ACC112 (cell line): ENCODE measurements at regions not wholly inside any gene's neighbourhood (a gene's known extent, or its start where the extent isn't known, plus 50 kb on each side); places are given as distances from the start of the nearest gene placed in this dataset.

Experiments
- H2AFZ ChIP-seq: fragments of 200-600 bp; sonication (generic); one replicate; pipeline ENCODE4 v1.6.0; 2017; ENCODE audit warnings: antibody characterized with exemption, low read length; ENCODE audit not compliant: unreplicated experiment
- H3K27ac ChIP-seq: fragments of 200-600 bp; sonication (generic); 2 replicates; pipeline ENCODE4 v1.5.1; 2014; ENCODE audit warnings: low read depth, mild to moderate bottlenecking, antibody characterized with exemption, low read length, moderate library complexity
- H3K27me3 ChIP-seq: fragments of 200-600 bp; sonication (generic); 2 replicates; pipeline ENCODE4 v1.6.1; 2014; ENCODE audit warnings: mild to moderate bottlenecking, antibody characterized with exemption, low read length, moderate library complexity, mixed read lengths; ENCODE audit not compliant: insufficient read depth
- H3K36me3 ChIP-seq: fragments of 200-600 bp; sonication (generic); 2 replicates; pipeline ENCODE4 v1.6.1; 2016; ENCODE audit warnings: mild to moderate bottlenecking, antibody characterized with exemption, low read length, moderate library complexity, mixed read lengths; ENCODE audit not compliant: insufficient read depth
- H3K4me1 ChIP-seq: fragments of 200-600 bp; sonication (generic); one replicate; pipeline ENCODE4 v1.6.1; 2016; ENCODE audit warnings: low read length, mixed read lengths; ENCODE audit not compliant: insufficient read depth, unreplicated experiment, control insufficient read depth
- H3K4me3 ChIP-seq: fragments of 200-600 bp; sonication (generic); 2 replicates; pipeline ENCODE4 v1.5.1; 2014; ENCODE audit warnings: mild to moderate bottlenecking, low read depth, low read length
- H3K79me2 ChIP-seq: fragments of 200-600 bp; sonication (generic); one replicate; pipeline ENCODE4 v1.6.0; 2016; ENCODE audit warnings: low read length; ENCODE audit not compliant: control insufficient read depth, unreplicated experiment, insufficient read depth

DNA sequence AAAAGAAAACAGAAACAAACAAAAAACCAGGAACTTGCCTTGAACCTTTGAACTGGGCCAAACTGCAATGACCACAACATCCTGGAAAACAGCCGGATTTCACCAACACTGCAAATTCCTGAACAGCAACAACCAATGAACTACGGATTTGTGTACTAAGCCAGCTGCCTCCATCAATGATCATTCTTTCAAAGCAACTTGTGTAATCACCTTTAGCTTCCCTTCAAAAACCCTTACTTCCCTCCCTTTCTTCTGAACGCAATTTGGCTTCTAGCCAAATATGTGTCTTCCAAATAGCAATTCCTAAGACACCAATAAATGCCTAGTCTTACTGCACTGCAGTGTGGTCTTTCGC, 98.5 kb upstream of the FAM47C start:
- Histone ChIP-seq H3K36me3 (no peaks in the 10 kb centered on the region), H3K27ac (no peak overlapping the region), H3K4me1 (no peaks in the 10 kb centered on the region), H3K27me3 (no peaks in the 10 kb centered on the region), H3K79me2 (no peaks in the 10 kb centered on the region), H2AFZ (no peak overlapping the region), H3K4me3 (no peak overlapping the region)

DNA sequence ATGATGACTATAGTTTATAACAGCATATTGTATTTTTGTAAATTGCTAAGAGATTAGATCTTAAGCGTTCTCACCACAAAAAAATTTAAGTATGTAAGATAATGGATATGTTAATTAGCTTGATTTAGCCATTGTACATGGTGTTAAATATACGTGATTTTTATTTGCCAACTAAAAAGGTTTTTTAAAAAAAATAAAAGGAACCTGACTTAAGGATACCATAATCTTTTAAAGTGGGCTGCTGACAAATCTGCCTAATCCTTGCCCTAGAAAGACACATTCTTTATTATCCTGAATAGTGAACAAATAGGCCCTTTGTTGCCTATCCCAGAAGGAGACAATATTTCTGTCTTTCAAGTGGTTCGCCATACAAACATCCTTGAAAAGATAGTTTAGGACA, 94.6 kb upstream of the FAM47C start:
- H2AFZ ChIP-seq: no peak overlapping the region
- no peak overlapping the region for H3K27ac ChIP-seq
- no peak overlapping the region for H3K4me3 ChIP-seq

DNA sequence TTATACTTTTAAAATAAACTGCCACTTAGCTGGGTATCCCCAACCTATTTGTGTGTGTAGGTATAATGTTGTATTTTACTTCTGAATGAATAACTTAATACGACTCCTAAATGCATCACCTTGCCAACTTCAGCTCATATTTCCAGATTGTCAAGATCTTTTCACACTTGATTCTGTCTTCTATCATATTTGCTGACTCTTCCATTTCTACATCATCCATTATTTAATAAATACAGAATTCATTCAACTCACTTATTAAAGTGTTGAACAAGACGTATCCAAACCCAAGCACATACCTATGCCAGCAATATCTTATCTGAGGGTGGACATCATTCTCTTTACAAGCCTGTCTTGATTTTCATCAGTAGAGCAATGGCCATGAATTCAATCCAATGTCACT, 91.2 kb upstream of the FAM47C start:
- Histone ChIP-seq H2AFZ (no peak overlapping the region), H3K4me3 (no peak overlapping the region), H3K4me1 (no peaks in the 10 kb centered on the region), H3K79me2 (no peaks in the 10 kb centered on the region), H3K27me3 (no peaks in the 10 kb centered on the region), H3K27ac (no peak overlapping the region), H3K36me3 (no peaks in the 10 kb centered on the region)

More for the DNA sequence above, 94.6 kb upstream of the FAM47C start:
- H3K27me3 ChIP-seq: no peaks in the 10 kb centered on the region
- H3K36me3 ChIP-seq: no peaks in the 10 kb centered on the region
- no peaks in the 10 kb centered on the region for H3K4me1 ChIP-seq
- no peaks in the 10 kb centered on the region for H3K79me2 ChIP-seq

DNA sequence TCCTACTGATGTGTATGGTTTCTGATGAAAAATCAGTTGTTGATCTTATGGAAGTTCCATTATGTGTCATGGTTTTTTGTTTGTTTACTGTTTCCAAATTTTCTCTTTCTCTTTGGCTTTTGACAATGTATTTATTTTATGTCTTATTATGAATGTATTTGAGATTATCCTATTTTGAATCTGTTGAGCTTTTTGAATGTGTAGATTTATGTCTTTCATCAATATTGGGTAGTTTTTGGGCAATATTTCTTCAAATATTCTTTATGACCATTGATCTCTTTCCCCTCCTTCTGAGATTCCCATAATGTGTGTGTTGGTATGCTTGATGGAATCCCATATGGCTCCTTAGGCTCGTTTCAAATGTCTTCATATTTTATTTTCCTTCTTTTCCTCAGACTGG, 80.5 kb upstream of the FAM47C start:
- H3K36me3 ChIP-seq: no peaks in the 10 kb centered on the region
- H3K27ac ChIP-seq: no peak overlapping the region
- H3K27me3 ChIP-seq: no peaks in the 10 kb centered on the region
- H3K79me2 ChIP-seq: no peaks in the 10 kb centered on the region
- no peak overlapping the region for H3K4me3 ChIP-seq
- H3K4me1 ChIP-seq: no peaks in the 10 kb centered on the region
- no peak overlapping the region for H2AFZ ChIP-seq

DNA sequence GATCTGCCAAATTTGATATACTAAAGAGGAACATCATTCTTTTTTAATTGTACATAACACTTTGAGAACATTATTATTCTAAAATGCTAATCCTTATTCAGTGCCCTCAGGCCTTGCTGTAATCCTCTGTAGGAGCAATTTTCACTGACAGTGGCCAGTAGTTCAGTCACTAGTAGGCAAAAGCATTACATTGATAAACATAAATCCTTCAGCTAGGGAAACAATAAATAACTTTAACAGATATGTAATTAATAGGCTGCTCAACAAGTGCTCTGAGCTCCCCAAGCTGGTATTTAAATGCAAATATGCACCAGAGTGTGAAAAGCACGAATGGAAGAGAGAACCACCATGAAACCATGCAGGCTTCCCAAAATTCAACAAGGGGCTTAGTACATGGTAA, 77.7 kb upstream of the FAM47C start:
- Histone ChIP-seq H3K27me3 (no peaks in the 10 kb centered on the region), H3K27ac (no peak overlapping the region), H2AFZ (no peak overlapping the region)

DNA sequence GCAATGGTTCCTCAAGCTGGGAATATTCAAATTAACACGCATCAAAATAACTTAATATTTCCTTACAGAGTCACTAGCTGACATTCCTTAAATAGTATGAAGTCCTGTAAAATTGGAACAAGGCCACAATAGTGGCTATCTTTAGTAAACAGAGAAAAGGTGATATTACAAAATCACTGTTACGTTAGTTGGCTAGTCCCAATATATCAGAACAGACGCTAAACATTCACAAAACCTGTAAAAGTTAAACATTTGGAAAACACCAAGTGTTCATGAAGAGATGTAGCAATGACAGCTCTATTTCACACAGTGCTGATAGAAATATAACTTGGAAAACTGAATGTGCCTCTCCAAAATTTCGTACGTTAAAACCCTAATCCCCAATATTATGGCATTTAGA, 61.0 kb upstream of the FAM47C start:
- no peaks in the 10 kb centered on the region for H3K4me1 ChIP-seq
- no peak overlapping the region for H3K4me3 ChIP-seq
- H3K27ac ChIP-seq: no peak overlapping the region
- no peak overlapping the region for H2AFZ ChIP-seq
- H3K36me3 ChIP-seq: no peaks in the 10 kb centered on the region
- no peaks in the 10 kb centered on the region for H3K79me2 ChIP-seq
- H3K27me3 ChIP-seq: no peaks in the 10 kb centered on the region

More for the DNA sequence above, 77.7 kb upstream of the FAM47C start:
- Histone ChIP-seq H3K79me2 (no peaks in the 10 kb centered on the region), H3K4me3 (no peak overlapping the region), H3K4me1 (no peaks in the 10 kb centered on the region), H3K36me3 (no peaks in the 10 kb centered on the region)

DNA sequence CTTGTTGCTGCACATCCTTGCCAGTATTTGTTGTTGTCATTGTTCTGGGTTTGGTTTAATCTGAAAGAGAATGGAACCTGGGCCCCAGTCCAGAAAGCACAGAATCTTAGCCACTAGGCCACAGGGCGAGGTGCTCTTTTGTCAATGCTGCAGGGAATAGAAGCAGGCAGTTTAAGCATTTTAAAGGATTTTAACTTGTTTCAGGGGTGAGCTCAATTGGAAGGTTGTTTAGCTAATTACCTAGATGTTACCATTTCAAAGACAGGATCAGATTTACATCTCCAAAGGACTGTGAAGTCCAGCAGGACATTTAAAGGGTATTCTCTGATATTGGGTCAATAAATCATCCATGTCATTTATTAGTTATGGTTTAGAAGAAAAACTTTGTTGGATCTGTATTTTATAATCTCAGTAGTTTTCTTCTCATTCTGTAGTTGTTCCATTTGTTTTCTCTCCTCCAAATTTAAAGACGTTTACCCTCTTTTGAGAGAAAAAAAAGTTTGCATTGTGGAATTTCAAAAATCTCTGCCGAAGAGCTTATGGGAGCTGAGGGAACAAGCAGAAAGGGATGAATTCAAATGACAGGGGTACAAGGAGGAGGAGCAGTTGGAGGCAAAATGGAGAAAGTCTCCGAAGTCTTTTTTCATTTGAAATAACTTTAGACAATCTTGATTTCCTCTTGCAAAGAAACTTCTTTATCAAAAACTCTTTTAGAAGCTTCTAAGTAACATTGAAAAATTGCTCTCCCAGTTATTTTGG, 57.5 kb upstream of the FAM47C start:
- Histone ChIP-seq H3K36me3 (no peaks in the 10 kb centered on the region), H3K27ac (no peak overlapping the region), H3K79me2 (no peaks in the 10 kb centered on the region), H3K4me3 (no peak overlapping the region), H3K27me3 (no peaks in the 10 kb centered on the region), H3K4me1 (no peaks in the 10 kb centered on the region), H2AFZ (no peak overlapping the region)

DNA sequence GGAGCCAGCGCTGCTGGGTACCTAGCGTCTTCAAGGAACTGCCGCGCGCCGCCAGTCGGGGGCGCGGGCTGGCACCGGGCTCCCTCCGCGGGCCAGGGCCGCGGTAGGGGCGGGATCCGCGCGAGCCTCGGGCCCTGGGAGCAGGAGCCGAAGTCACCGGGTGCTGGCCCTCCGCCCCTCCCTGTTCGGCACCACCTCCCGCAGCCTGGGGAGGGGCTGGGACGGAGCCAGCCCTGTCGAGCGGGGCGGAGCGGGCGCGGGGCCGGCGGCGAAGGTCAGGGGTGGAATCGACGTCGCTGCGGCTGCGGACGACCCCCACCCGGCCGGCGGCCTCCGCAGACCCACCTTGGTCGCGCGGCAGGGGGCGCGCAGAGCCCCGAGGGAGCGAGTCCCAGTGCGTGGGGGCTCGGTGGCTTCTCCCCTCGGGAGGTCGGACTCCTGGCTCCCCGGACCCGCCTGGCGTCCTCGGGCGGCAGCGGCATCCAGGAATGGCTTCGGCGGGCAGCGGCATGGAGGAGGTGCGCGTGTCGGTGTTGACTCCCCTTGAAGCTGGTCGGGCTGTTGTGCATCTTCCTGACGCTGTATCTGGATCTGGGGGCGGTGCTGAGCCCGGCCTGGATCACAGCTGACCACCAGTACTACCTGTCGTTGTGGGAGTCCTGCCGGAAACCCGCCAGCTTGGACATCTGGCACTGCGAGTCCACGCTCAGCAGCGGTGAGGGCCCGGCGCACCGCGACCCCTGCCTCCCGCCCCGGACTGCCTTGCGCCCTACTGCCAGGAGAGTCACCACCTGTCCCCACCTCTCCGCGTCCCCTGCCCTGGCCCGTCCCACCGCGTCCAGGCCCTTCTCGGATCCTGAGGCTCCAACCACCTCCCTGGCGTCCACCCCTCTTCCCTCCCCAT, 50.5 kb upstream of the FAM47C start:
- Histone ChIP-seq H3K27me3 (no peaks in the 10 kb centered on the region), H3K79me2 (no peaks in the 10 kb centered on the region), H3K4me1 (no peaks in the 10 kb centered on the region), H3K27ac (no peak overlapping the region), H3K36me3 (no peaks in the 10 kb centered on the region), H2AFZ (no peak overlapping the region), H3K4me3 (peak overlapping the region; percentile 65)
